ENCODE measurements at regions not wholly inside any gene's neighbourhood (a gene's known extent, or its start where the extent isn't known, plus 50 kb on each side); places are given as distances from the start of the nearest gene placed in this dataset.

DNA sequence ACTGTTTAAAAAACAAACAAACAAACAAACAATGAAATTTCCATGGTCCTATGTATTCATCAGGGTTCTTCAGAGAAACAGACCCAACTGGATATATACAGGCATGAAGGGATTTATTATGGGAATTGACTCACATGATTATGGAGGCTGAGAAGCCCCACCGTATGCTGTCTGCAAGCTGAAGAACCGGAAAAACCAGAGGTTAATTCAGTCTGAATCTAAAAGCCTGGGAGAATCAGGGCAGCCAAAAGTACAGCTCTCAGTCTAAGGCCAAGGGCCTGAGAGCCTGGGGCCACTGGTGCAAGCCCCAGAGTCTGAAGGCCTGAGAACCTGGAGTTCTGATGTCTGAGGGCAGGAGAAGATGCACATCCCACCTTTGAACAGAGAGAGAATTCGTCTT, 163.5 kb downstream of the MDFIC start:
- DNase-seq (no peak), ATAC-seq (ENCODE audit: low read depth) (no peak)
- Histone ChIP-seq H3K27me3 (replicated peaks in 1 of 4; ENCODE audit: control extremely low read depth in 1 of 4, control insufficient read depth in 3 of 4, insufficient read depth in 4 of 4, low read length in 3 of 4) (peaks cover 0 to 2% (median 0%) of the 10 kb centered on the region in 4 experiments), H3K9ac (ENCODE audit: low read length) (no peak overlapping the region), H3K4me1 (ENCODE audit: control insufficient read depth in 2 of 2, insufficient read depth in 2 of 2, low read length in 2 of 2) (no peaks in the 10 kb centered on the region), H2AFZ (ENCODE audit: insufficient read depth, low read depth, low read length, poor library complexity, severe bottlenecking) (no peak overlapping the region), H3K4me2 (replicated peaks; ENCODE audit: low read depth, low read length, poor library complexity, severe bottlenecking) (no peak overlapping the region), H3K36me3 (replicated peaks in 1 of 2; ENCODE audit: control extremely low read depth in 1 of 2, control insufficient read depth in 1 of 2, extremely low read depth in 1 of 2, insufficient read depth in 2 of 2, low read length in 1 of 2) (no peaks in the 10 kb centered on the region), H4K20me1 (ENCODE audit: control insufficient read depth, insufficient read depth, low read length, poor library complexity, severe bottlenecking) (no peaks in the 10 kb centered on the region), H3K9me3 (ENCODE audit: control extremely low read depth in 1 of 3, control insufficient read depth in 2 of 3, insufficient read depth in 1 of 3, low read length in 2 of 3) (no peaks in the 10 kb centered on the region), H3K4me3 (ENCODE audit: control extremely low read depth in 1 of 5, extremely low read depth in 1 of 5, insufficient read depth in 1 of 5, low read depth in 2 of 5, low read length in 4 of 5) (no peak overlapping the region), H3K27ac (ENCODE audit: low read length in 2 of 2) (no peak overlapping the region), H3K79me2 (ENCODE audit: control insufficient read depth, insufficient read depth, low read length) (no peaks in the 10 kb centered on the region)
- WGBS (ENCODE audit: insufficient coverage), result 91% methylated on average over 2 of the region's 3 CpGs
- H3K9me3 Mint-ChIP-seq (ENCODE audit: insufficient read depth), result no peaks in the 10 kb centered on the region
- TF ChIP-seq, protein P1, sequence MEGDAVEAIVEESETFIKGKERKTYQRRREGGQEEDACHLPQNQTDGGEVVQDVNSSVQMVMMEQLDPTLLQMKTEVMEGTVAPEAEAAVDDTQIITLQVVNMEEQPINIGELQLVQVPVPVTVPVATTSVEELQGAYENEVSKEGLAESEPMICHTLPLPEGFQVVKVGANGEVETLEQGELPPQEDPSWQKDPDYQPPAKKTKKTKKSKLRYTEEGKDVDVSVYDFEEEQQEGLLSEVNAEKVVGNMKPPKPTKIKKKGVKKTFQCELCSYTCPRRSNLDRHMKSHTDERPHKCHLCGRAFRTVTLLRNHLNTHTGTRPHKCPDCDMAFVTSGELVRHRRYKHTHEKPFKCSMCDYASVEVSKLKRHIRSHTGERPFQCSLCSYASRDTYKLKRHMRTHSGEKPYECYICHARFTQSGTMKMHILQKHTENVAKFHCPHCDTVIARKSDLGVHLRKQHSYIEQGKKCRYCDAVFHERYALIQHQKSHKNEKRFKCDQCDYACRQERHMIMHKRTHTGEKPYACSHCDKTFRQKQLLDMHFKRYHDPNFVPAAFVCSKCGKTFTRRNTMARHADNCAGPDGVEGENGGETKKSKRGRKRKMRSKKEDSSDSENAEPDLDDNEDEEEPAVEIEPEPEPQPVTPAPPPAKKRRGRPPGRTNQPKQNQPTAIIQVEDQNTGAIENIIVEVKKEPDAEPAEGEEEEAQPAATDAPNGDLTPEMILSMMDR (IDR thresholded peaks at IDR 0.05), result no peak
- no peak for TF ChIP-seq EZH2 (IDR thresholded peaks at IDR 0.05; ENCODE audit: borderline replicate concordance, insufficient read depth, low read depth, low read length, poor library complexity, severe bottlenecking)
- CTCF ChIA-PET, result no interaction called here
- intact Hi-C loops (cut with micrococcal nuclease), result no loop called here
- H3K4me3 Mint-ChIP-seq, result no peak overlapping the region
- H3K27ac Mint-ChIP-seq, result no peak overlapping the region
- H3K27me3 Mint-ChIP-seq, result peaks cover under 1% of the 10 kb centered on the region
- no peaks in the 10 kb centered on the region for H3K4me1 Mint-ChIP-seq
- POLR2A ChIA-PET, result no interaction called here

DNA sequence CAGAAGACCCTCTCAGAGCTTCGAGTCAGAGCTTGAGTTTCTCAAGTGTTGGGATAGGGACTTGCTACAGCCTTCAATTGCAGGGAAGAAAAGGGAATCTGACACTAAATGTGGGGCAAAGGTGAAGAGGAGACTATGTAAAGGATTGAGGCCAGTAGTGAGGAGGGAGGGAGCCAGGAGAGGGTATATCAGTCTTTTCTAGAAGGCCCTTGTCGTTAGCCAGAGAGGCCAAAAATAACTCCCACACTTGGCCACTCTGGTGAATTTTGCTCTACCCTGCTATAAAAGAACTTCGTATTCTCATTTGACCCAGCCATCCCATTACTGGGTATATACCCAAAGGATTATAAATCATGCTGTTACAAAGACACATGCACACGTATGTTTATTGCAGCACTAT, 162.0 kb downstream of the MDFIC start:
- Mint-ChIP-seq H3K9me3 (ENCODE audit: insufficient read depth) (no peaks in the 10 kb centered on the region), H3K4me1 (no peaks in the 10 kb centered on the region), H3K4me3 (no peak overlapping the region), H3K27ac (no peak overlapping the region), H3K27me3 (peaks cover 2% of the 10 kb centered on the region)
- 100% methylated on average over 1 of the region's 4 CpGs for WGBS (ENCODE audit: insufficient coverage)
- CTCF ChIA-PET, result no interaction called here
- no peak overlapping the region for H3K9ac ChIP-seq (ENCODE audit: low read length)
- POLR2A ChIA-PET, result no interaction called here
- no peak for ATAC-seq (ENCODE audit: low read depth)
- no peaks in the 10 kb centered on the region for H3K4me1 ChIP-seq (ENCODE audit: control insufficient read depth in 2 of 2, insufficient read depth in 2 of 2, low read length in 2 of 2)
- no peak overlapping the region for H3K4me2 ChIP-seq (replicated peaks; ENCODE audit: low read depth, low read length, poor library complexity, severe bottlenecking)
- H3K36me3 ChIP-seq (replicated peaks in 1 of 2; ENCODE audit: control extremely low read depth in 1 of 2, control insufficient read depth in 1 of 2, extremely low read depth in 1 of 2, insufficient read depth in 2 of 2, low read length in 1 of 2), result no peaks in the 10 kb centered on the region
- no peaks in the 10 kb centered on the region for H4K20me1 ChIP-seq (ENCODE audit: control insufficient read depth, insufficient read depth, low read length, poor library complexity, severe bottlenecking)
- intact Hi-C loops (cut with micrococcal nuclease), result no loop called here
- no peak overlapping the region for H3K27ac ChIP-seq (ENCODE audit: low read length in 2 of 2)
- H2AFZ ChIP-seq (ENCODE audit: insufficient read depth, low read depth, low read length, poor library complexity, severe bottlenecking), result no peak overlapping the region
- no peaks in the 10 kb centered on the region for H3K79me2 ChIP-seq (ENCODE audit: control insufficient read depth, insufficient read depth, low read length)
- H3K4me3 ChIP-seq (ENCODE audit: control extremely low read depth in 1 of 5, extremely low read depth in 1 of 5, insufficient read depth in 1 of 5, low read depth in 2 of 5, low read length in 4 of 5), result no peak overlapping the region
- H3K27me3 ChIP-seq (replicated peaks in 1 of 4; ENCODE audit: control extremely low read depth in 1 of 4, control insufficient read depth in 3 of 4, insufficient read depth in 4 of 4, low read length in 3 of 4), result peaks cover 0 to 2% (median 0%) of the 10 kb centered on the region in 4 experiments
- TF ChIP-seq, protein P1 (IDR thresholded peaks at IDR 0.05), result no peak
- TF ChIP-seq EZH2 (IDR thresholded peaks at IDR 0.05; ENCODE audit: borderline replicate concordance, insufficient read depth, low read depth, low read length, poor library complexity, severe bottlenecking), result no peak
- no peak for DNase-seq
- no peaks in the 10 kb centered on the region for H3K9me3 ChIP-seq (ENCODE audit: control extremely low read depth in 1 of 3, control insufficient read depth in 2 of 3, insufficient read depth in 1 of 3, low read length in 2 of 3)
